Uterus (tissue), 3 donors: ENCODE measurements at regions not wholly inside any gene's neighbourhood (a gene's known extent, or its start where the extent isn't known, plus 50 kb on each side); places are given as distances from the start of the nearest gene placed in this dataset.

Experiments used
- DNase-seq, 2 donors: peaks; one replicate each; pipeline ENCODE4 v3.0.0-alpha.2; 2019 to 2020
- H3K27ac ChIP-seq, 2 donors: fragments of 200-600 bp; sonication (generic); 1 replicate in 1 of 2; 2 replicates in 1 of 2; pipeline ENCODE4 v1.5.1; 2016 to 2018
- H3K27me3 ChIP-seq, 2 donors: fragments of 200-600 bp; sonication (generic); one replicate each; pipeline ENCODE4 v1.5.1; 2018 to 2019; ENCODE audit warnings: control low read depth in 1 of 2
- H3K36me3 ChIP-seq, 2 donors: fragments of 200-600 bp; sonication (generic); one replicate each; pipeline ENCODE4 v1.5.1; 2019; ENCODE audit warnings: control low read depth in 1 of 2
- H3K4me1 ChIP-seq, 2 donors: fragments of 200-600 bp; sonication (generic); one replicate each; pipeline ENCODE4 v1.5.1; 2018 to 2019; ENCODE audit warnings: control low read depth in 1 of 2
- H3K4me3 ChIP-seq, 2 donors: fragments of 200-600 bp; sonication (generic); 1 replicate in 1 of 2; 2 replicates in 1 of 2; pipeline ENCODE4 v1.5.1; 2018 to 2019; ENCODE audit warnings: mild to moderate bottlenecking in 1 of 2
- H3K9me3 ChIP-seq, 2 donors: fragments of 200-600 bp; sonication (generic); one replicate each; pipeline ENCODE4 v1.5.1; 2019; ENCODE audit warnings: control low read depth in 1 of 2
- POLR2A ChIP-seq, 2 donors: fragments of 450-650 bp; IDR thresholded peaks; one replicate each; pipeline ENCODE4 v1.6.1; 2016; ENCODE audit warnings: antibody characterized with exemption in 2 of 2, mild to moderate bottlenecking in 1 of 2, moderate library complexity in 1 of 2
- intact Hi-C: fragments of 100-400 bp; cut with DNase I; formaldehyde crosslinking; loops from one replicate; pipeline ENCODE4 v1.15.1; 2023; ENCODE audit warnings: low total_unique reads
- TF ChIP-seq, protein P1 (sequence below), 4 experiments: fragments of 200-600 bp in 2 of 4; fragments of 450-650 bp in 2 of 4; sonication (generic) in 2 of 4; IDR thresholded peaks; one replicate each; pipeline ENCODE4 v1.5.1; 2016 to 2019; ENCODE audit warnings: antibody characterized with exemption in 4 of 4, mild to moderate bottlenecking in 2 of 4, moderate library complexity in 1 of 4
- donor health status: DM: yes; HTN: yes; CAD: no.

DNA sequence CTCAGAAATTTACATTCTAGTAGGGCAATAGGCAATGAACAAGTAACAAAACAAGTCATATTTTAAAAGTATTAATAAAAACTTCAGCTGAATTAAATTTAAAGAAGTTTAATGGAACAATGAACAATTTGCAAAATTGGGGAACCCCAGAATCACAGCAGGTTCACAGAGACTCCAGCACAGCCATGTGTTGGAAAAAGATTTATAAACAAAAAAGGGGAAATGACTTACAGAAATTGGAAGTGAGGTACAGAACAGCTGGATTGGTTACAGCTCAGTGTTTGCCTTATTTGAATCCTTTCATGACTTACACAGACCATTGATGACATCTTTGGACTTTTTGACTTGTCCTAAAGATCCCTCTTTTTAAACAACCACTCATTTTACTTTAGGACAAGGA, 179.9 kb upstream of the SCN7A start:
- no peak overlapping the region for H3K27ac ChIP-seq
- H3K9me3 ChIP-seq, result no peaks in the 10 kb centered on the region
- H3K4me1 ChIP-seq, result no peaks in the 10 kb centered on the region
- H3K36me3 ChIP-seq, result no peaks in the 10 kb centered on the region
- H3K27me3 ChIP-seq, result no peaks in the 10 kb centered on the region
- DNase-seq, result no peak
- TF ChIP-seq POLR2A (IDR thresholded peaks at IDR 0.05), result no peak
- no peak overlapping the region for H3K4me3 ChIP-seq
- intact Hi-C loops, result no loop called here

DNA sequence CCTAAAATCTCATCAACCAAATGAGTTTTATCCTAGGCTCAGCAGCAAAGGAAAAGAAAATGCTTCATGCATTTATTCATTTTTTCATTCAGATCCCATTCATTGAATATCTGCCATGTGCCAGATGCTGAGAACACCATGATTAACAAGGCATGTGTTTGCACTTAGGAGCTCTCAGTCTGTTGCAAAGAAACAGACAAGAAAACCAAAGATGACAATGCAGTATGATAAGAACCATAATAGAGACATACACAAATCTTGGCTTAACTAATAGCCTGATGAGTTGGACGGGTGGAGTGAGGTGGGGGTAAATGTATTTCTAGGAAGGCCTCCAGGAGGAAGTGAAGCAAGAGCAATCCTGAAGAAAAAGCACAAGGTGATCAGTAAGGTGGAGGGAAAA, 177.8 kb upstream of the SCN7A start:
- no peaks in the 10 kb centered on the region for H3K36me3 ChIP-seq
- H3K4me3 ChIP-seq, result no peak overlapping the region
- TF ChIP-seq, protein P1, sequence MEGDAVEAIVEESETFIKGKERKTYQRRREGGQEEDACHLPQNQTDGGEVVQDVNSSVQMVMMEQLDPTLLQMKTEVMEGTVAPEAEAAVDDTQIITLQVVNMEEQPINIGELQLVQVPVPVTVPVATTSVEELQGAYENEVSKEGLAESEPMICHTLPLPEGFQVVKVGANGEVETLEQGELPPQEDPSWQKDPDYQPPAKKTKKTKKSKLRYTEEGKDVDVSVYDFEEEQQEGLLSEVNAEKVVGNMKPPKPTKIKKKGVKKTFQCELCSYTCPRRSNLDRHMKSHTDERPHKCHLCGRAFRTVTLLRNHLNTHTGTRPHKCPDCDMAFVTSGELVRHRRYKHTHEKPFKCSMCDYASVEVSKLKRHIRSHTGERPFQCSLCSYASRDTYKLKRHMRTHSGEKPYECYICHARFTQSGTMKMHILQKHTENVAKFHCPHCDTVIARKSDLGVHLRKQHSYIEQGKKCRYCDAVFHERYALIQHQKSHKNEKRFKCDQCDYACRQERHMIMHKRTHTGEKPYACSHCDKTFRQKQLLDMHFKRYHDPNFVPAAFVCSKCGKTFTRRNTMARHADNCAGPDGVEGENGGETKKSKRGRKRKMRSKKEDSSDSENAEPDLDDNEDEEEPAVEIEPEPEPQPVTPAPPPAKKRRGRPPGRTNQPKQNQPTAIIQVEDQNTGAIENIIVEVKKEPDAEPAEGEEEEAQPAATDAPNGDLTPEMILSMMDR (IDR thresholded peaks at IDR 0.05), result no peak
- no peak for TF ChIP-seq POLR2A (IDR thresholded peaks at IDR 0.05)
- H3K27me3 ChIP-seq, result no peaks in the 10 kb centered on the region
- H3K27ac ChIP-seq, result no peak overlapping the region
- intact Hi-C loops, result no loop called here
- DNase-seq, result no peak
- H3K4me1 ChIP-seq, result no peaks in the 10 kb centered on the region
- H3K9me3 ChIP-seq, result no peaks in the 10 kb centered on the region

DNA sequence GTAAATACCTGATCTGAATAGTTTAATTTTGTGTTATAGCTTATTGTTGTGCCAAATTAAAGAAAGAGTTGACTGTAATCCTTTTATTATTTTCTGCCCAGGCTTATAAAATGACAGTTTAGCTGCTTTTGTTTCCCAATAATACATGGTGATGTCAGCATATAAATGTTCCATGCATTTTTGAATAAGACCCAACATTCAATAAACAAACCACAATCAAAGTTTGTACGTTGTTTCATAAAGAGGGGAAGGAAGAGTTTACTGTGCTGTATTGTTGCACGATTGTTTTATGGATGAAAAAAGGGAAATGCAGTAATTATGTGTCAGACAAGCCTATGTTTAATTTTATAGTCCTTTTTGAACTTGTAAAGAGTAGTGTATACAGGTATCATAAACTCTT, 177.2 kb upstream of the SCN7A start:
- Histone ChIP-seq H3K4me3 (no peak overlapping the region), H3K36me3 (no peaks in the 10 kb centered on the region), H3K4me1 (no peaks in the 10 kb centered on the region), H3K27ac (no peak overlapping the region), H3K9me3 (no peaks in the 10 kb centered on the region), H3K27me3 (no peaks in the 10 kb centered on the region)
- DNase-seq, result no peak
- intact Hi-C loops, result no loop called here
- TF ChIP-seq, protein P1 (IDR thresholded peaks at IDR 0.05), result no peak
- TF ChIP-seq POLR2A (IDR thresholded peaks at IDR 0.05), result no peak

DNA sequence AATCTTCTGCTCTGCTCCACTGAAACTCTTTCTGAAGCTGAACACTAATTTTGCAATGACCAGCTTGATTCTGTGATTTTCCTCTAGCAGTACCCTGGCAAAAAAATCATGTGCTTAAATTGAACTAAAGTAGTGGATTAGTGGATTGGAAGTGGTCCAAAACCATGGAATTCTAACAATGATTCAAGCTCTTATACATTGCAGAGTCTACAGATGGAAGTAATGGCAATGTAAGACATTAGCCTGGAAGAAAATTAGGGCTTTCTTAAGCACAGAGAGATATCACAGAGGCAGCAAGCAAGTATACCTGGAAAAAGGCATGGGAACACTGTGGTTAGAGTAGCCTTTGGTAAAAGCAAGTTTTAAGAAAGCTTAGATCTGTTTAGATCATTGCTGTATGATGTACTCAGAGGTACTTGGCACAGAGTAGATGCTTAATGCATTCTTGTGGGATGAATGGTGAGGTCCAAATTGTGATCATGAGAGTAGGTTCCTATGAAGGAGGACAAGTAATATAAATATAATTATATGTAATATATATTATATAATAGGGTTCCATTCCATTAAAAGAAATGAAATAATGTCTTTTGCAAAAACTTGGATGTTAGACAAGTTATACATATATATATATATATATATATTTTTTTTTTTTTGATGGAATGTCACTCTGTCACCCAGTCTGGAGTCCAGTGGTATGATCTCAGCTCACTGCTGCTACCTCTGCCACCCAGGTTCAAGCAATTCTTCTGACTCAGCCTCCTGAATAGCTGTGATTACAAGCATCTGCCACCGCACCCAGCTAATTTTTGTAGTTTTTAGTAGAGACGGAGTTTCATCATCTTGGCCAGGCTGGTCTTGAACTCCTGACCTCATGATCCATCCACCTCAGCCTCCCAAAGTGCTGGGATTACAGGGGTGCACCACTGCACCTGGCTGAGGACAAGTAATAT, 172.2 kb upstream of the SCN7A start:
- no peak for TF ChIP-seq POLR2A (IDR thresholded peaks at IDR 0.05)
- TF ChIP-seq, protein P1 (IDR thresholded peaks at IDR 0.05), result no peak
- Histone ChIP-seq H3K27ac (no peak overlapping the region), H3K36me3 (no peaks in the 10 kb centered on the region), H3K4me3 (no peak overlapping the region), H3K4me1 (no peaks in the 10 kb centered on the region), H3K9me3 (no peaks in the 10 kb centered on the region), H3K27me3 (no peaks in the 10 kb centered on the region)
- intact Hi-C loops, result no loop called here
- no peak for DNase-seq

DNA sequence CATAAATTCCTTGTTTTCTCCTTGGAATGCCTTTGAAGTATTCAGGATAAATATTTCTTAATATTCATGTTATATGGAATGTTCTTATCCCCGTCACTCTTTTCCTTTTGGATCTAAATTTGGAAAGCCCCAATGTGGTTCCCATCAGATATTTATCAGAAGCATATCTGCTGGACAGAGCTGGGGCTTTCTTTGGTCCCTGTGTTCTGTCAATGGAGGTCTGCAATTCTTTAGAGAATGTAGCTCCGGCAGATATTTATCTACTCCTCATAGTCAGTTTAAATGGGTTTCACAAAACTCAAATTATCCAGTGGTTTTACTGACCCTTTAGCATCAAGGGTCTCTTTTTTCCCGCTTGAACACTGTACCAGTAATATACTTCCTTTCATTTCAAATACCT, 167.8 kb upstream of the SCN7A start:
- Histone ChIP-seq H3K27ac (no peak overlapping the region), H3K4me1 (no peaks in the 10 kb centered on the region), H3K27me3 (no peaks in the 10 kb centered on the region), H3K4me3 (no peak overlapping the region), H3K36me3 (no peaks in the 10 kb centered on the region), H3K9me3 (no peaks in the 10 kb centered on the region)
- DNase-seq, result no peak
- TF ChIP-seq, protein P1 (IDR thresholded peaks at IDR 0.05), result no peak
- no peak for TF ChIP-seq POLR2A (IDR thresholded peaks at IDR 0.05)
- intact Hi-C loops, result no loop called here
